Uterus (tissue), 3 donors: ENCODE measurements at regions not wholly inside any gene's neighbourhood (a gene's known extent, or its start where the extent isn't known, plus 50 kb on each side); places are given as distances from the start of the nearest gene placed in this dataset.
A peak's percentile ranks its signal among the peaks of the same experiment; 100 is the strongest.

Experiments used
- DNase-seq, 2 donors: peaks; one replicate each; pipeline ENCODE4 v3.0.0-alpha.2; 2019 to 2020
- H3K27ac ChIP-seq, 2 donors: fragments of 200-600 bp; sonication (generic); 1 replicate in 1 of 2; 2 replicates in 1 of 2; pipeline ENCODE4 v1.5.1; 2016 to 2018
- H3K27me3 ChIP-seq, 2 donors: fragments of 200-600 bp; sonication (generic); one replicate each; pipeline ENCODE4 v1.5.1; 2018 to 2019; ENCODE audit warnings: control low read depth in 1 of 2
- H3K36me3 ChIP-seq, 2 donors: fragments of 200-600 bp; sonication (generic); one replicate each; pipeline ENCODE4 v1.5.1; 2019; ENCODE audit warnings: control low read depth in 1 of 2
- H3K4me1 ChIP-seq, 2 donors: fragments of 200-600 bp; sonication (generic); one replicate each; pipeline ENCODE4 v1.5.1; 2018 to 2019; ENCODE audit warnings: control low read depth in 1 of 2
- H3K4me3 ChIP-seq, 2 donors: fragments of 200-600 bp; sonication (generic); 1 replicate in 1 of 2; 2 replicates in 1 of 2; pipeline ENCODE4 v1.5.1; 2018 to 2019; ENCODE audit warnings: mild to moderate bottlenecking in 1 of 2
- H3K9me3 ChIP-seq, 2 donors: fragments of 200-600 bp; sonication (generic); one replicate each; pipeline ENCODE4 v1.5.1; 2019; ENCODE audit warnings: control low read depth in 1 of 2
- CTCF ChIP-seq, 4 experiments: fragments of 200-600 bp in 2 of 4; fragments of 450-650 bp in 2 of 4; sonication (generic) in 2 of 4; IDR thresholded peaks; one replicate each; pipeline ENCODE4 v1.5.1; 2016 to 2019; ENCODE audit warnings: antibody characterized with exemption in 4 of 4, mild to moderate bottlenecking in 2 of 4, moderate library complexity in 1 of 4
- POLR2A ChIP-seq, 2 donors: fragments of 450-650 bp; IDR thresholded peaks; one replicate each; pipeline ENCODE4 v1.6.1; 2016; ENCODE audit warnings: antibody characterized with exemption in 2 of 2, mild to moderate bottlenecking in 1 of 2, moderate library complexity in 1 of 2
- intact Hi-C: fragments of 100-400 bp; cut with DNase I; formaldehyde crosslinking; loops from one replicate; pipeline ENCODE4 v1.15.1; 2023; ENCODE audit warnings: low total_unique reads
- donor health status: DM: yes; HTN: yes; CAD: no.

GRCh38 chr1:79726321-79726720, 719.8 kb upstream of the ADGRL4 start:
- no peak for DNase-seq
- Histone ChIP-seq H3K9me3 (peaks cover 0 to 3% of the 10 kb centered on the region in 2 donors), H3K4me3 (no peak overlapping the region), H3K27me3 (no peaks in the 10 kb centered on the region), H3K36me3 (peaks cover 0 to 3% of the 10 kb centered on the region in 2 donors), H3K4me1 (no peaks in the 10 kb centered on the region), H3K27ac (peak overlapping the region in 1 of 2 donors; percentile 5)
- intact Hi-C loops, result no loop called here
- TF ChIP-seq POLR2A (IDR thresholded peaks at IDR 0.05), result no peak
- TF ChIP-seq CTCF (IDR thresholded peaks at IDR 0.05), result no peak

- Histone ChIP-seq H3K4me1 (no peaks in the 10 kb centered on the region), H3K27ac (no peak overlapping the region), H3K9me3 (no peaks in the 10 kb centered on the region), H3K4me3 (no peak overlapping the region), H3K36me3 (no peaks in the 10 kb centered on the region), H3K27me3 (no peaks in the 10 kb centered on the region)
- intact Hi-C loops, result no loop called here
- TF ChIP-seq CTCF (IDR thresholded peaks at IDR 0.05) (no peak), POLR2A (IDR thresholded peaks at IDR 0.05) (no peak)
- DNase-seq, result no peak
Measured at GRCh38 chr1:79716447-79716846, 709.9 kb upstream of the ADGRL4 start.

GRCh38 chr1:79714664-79715063, 708.1 kb upstream of the ADGRL4 start:
- intact Hi-C loops, result no loop called here
- Histone ChIP-seq H3K4me1 (no peaks in the 10 kb centered on the region), H3K36me3 (no peaks in the 10 kb centered on the region), H3K4me3 (no peak overlapping the region), H3K27ac (no peak overlapping the region), H3K27me3 (no peaks in the 10 kb centered on the region), H3K9me3 (no peaks in the 10 kb centered on the region)
- no peak for DNase-seq
- no peak for TF ChIP-seq CTCF (IDR thresholded peaks at IDR 0.05)

GRCh38 chr1:79711001-79711431, 704.5 kb upstream of the ADGRL4 start:
- H3K27me3 ChIP-seq, result no peaks in the 10 kb centered on the region
- H3K9me3 ChIP-seq, result no peaks in the 10 kb centered on the region
- no peaks in the 10 kb centered on the region for H3K4me1 ChIP-seq
- TF ChIP-seq CTCF (IDR thresholded peaks at IDR 0.05), result no peak
- no peak for TF ChIP-seq POLR2A (IDR thresholded peaks at IDR 0.05)
- no peak overlapping the region for H3K27ac ChIP-seq
- H3K4me3 ChIP-seq, result no peak overlapping the region
- H3K36me3 ChIP-seq, result no peaks in the 10 kb centered on the region
- intact Hi-C loops, result no loop called here
- DNase-seq, result no peak

- intact Hi-C loops, result no loop called here
- Histone ChIP-seq H3K36me3 (no peaks in the 10 kb centered on the region), H3K4me3 (no peak overlapping the region), H3K27me3 (no peaks in the 10 kb centered on the region), H3K27ac (no peak overlapping the region), H3K4me1 (no peaks in the 10 kb centered on the region), H3K9me3 (no peaks in the 10 kb centered on the region)
- TF ChIP-seq CTCF (IDR thresholded peaks at IDR 0.05) (no peak), POLR2A (IDR thresholded peaks at IDR 0.05) (no peak)
- DNase-seq, result no peak
Measured at GRCh38 chr1:79708646-79709265, 702.2 kb upstream of the ADGRL4 start.
